Lung (tissue), 11 donors: ENCODE measurements at regions not wholly inside any gene's neighbourhood (a gene's known extent, or its start where the extent isn't known, plus 50 kb on each side); places are given as distances from the start of the nearest gene placed in this dataset.

Experiments
- ATAC-seq: fragments of 200-7000 bp; cut with Tn5 transposase; one replicate; pipeline ENCODE4 v1.9.1; 2020; ENCODE audit warnings: moderate number of reproducible peaks; ENCODE audit not compliant: insufficient read depth, low FRiP score
- DNase-seq, 3 donors: peaks; one replicate each; pipeline ENCODE4 v3.0.0-alpha.2; 2013 to 2017
- H3K27ac ChIP-seq, 2 donors: one replicate each; pipeline ENCODE4 v1.5.1; 2013; ENCODE audit warnings: mild to moderate bottlenecking in 2 of 2, moderate library complexity in 2 of 2, control low read depth in 1 of 2, inconsistent platforms in 1 of 2, low read depth in 1 of 2, low read length in 1 of 2
- H3K27me3 ChIP-seq, 3 donors: one replicate each; pipeline ENCODE4 v1.5.1; 2013; ENCODE audit warnings: low read length in 2 of 3; ENCODE audit not compliant: control insufficient read depth in 3 of 3, insufficient read depth in 3 of 3
- H3K36me3 ChIP-seq, 4 donors: one replicate each; pipeline ENCODE4 v1.5.1; 2013; ENCODE audit warnings: low read length in 4 of 4, mild to moderate bottlenecking in 1 of 4, moderate library complexity in 1 of 4; ENCODE audit not compliant: control insufficient read depth in 4 of 4, insufficient read depth in 4 of 4
- H3K4me1 ChIP-seq, 5 donors: one replicate each; pipeline ENCODE4 v1.5.1; 2013; ENCODE audit warnings: low read length in 5 of 5, mild to moderate bottlenecking in 2 of 5, moderate library complexity in 1 of 5; ENCODE audit not compliant: control insufficient read depth in 5 of 5, insufficient read depth in 5 of 5
- H3K4me3 ChIP-seq: one replicate; pipeline ENCODE4 v1.5.1; 2013; ENCODE audit warnings: mild to moderate bottlenecking, control low read depth, moderate library complexity
- H3K9ac ChIP-seq, 2 donors: one replicate each; pipeline ENCODE4 v1.5.1; 2013; ENCODE audit warnings: low read length in 2 of 2, control low read depth in 1 of 2; ENCODE audit not compliant: insufficient read depth in 1 of 2
- H3K9me3 ChIP-seq, 4 donors: one replicate each; pipeline ENCODE4 v1.5.1; 2013; ENCODE audit warnings: low read length in 3 of 4, mild to moderate bottlenecking in 1 of 4, moderate library complexity in 1 of 4; ENCODE audit not compliant: control insufficient read depth in 4 of 4, insufficient read depth in 3 of 4
- WGBS, 2 donors: extraction: QIAGEN DNeasy Blood & Tissue Kit; methylation state at CpG; one replicate each; pipeline ENCODE4 v1.1.7; 2013; 5-methylcytosine and 5-hydroxymethylcytosine counted together
- TF ChIP-seq, protein P1 (sequence below): IDR thresholded peaks from 2 replicates; pipeline ENCODE4 v1.5.1; 2012; ENCODE audit warnings: mild to moderate bottlenecking; ENCODE audit errors: control extremely low read depth, extremely low read depth
- donor health status: control.
- donor health status: control.
- donor health status: Bipolar disorder and iron deficiency.
- donor health status: healthy.
- donor health status: DM: yes; HTN: yes; CAD: no.

DNA sequence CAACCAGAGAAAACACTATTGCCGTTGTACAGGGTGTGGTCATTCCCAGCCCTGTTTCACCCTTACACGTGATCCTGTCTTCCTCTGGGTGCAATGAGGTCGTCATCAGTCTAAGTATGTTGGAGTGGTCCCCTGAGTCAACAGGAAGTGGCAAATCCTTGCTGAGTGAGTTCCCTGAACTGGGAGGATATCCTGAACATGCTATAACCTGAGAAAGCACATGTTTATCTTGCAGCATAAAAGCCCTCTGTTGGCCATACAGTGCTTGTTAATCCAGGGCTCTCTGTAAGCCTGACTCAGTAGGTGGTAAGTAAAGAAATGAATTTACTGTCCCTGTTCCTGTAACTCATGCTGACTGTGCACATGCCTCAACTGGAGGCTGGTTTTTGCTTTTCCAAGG, 477.8 kb upstream of the RGMA start:
- 33 to 49% methylated on average over 3 of the region's 3 CpGs for WGBS, 2 donors
- H3K9me3 ChIP-seq, result no peaks in the 10 kb centered on the region
- no peaks in the 10 kb centered on the region for H3K36me3 ChIP-seq
- H3K27ac ChIP-seq, result no peak overlapping the region
- TF ChIP-seq, protein P1, sequence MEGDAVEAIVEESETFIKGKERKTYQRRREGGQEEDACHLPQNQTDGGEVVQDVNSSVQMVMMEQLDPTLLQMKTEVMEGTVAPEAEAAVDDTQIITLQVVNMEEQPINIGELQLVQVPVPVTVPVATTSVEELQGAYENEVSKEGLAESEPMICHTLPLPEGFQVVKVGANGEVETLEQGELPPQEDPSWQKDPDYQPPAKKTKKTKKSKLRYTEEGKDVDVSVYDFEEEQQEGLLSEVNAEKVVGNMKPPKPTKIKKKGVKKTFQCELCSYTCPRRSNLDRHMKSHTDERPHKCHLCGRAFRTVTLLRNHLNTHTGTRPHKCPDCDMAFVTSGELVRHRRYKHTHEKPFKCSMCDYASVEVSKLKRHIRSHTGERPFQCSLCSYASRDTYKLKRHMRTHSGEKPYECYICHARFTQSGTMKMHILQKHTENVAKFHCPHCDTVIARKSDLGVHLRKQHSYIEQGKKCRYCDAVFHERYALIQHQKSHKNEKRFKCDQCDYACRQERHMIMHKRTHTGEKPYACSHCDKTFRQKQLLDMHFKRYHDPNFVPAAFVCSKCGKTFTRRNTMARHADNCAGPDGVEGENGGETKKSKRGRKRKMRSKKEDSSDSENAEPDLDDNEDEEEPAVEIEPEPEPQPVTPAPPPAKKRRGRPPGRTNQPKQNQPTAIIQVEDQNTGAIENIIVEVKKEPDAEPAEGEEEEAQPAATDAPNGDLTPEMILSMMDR, result no peak
- no peaks in the 10 kb centered on the region for H3K4me1 ChIP-seq
- ATAC-seq (no peak), DNase-seq (peak in 1 of 3 donors; percentile 3)
- H3K27me3 ChIP-seq, result no peaks in the 10 kb centered on the region
- H3K4me3 ChIP-seq, result no peak overlapping the region
- H3K9ac ChIP-seq, result no peak overlapping the region

DNA sequence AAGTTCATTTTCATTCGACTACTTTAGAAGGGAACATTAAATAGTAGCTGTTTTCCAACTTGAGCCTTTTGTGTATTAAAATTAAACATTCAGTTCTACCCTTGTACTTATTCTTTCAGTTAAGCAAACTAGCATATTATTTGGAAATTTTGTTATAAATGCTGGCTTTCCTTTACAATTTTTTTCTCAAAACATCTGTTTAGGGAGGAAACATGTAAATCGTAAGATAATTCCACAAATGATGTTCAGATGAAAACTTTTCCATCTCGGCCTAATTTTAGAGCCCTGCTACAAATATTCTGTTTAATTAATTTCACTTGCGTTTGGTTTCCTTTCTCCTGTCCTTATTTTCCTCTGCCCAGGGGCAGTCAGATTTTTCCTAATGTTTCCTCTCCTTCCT, 476.2 kb upstream of the RGMA start:
- Histone ChIP-seq H3K9me3 (no peaks in the 10 kb centered on the region), H3K36me3 (no peaks in the 10 kb centered on the region), H3K27me3 (no peaks in the 10 kb centered on the region), H3K27ac (no peak overlapping the region), H3K9ac (no peak overlapping the region), H3K4me3 (no peak overlapping the region), H3K4me1 (no peaks in the 10 kb centered on the region)
- ATAC-seq (no peak), DNase-seq (no peak)
- 80% methylated on average over 4 of the region's 4 CpGs for WGBS, 2 donors
- TF ChIP-seq, protein P1, result no peak

DNA sequence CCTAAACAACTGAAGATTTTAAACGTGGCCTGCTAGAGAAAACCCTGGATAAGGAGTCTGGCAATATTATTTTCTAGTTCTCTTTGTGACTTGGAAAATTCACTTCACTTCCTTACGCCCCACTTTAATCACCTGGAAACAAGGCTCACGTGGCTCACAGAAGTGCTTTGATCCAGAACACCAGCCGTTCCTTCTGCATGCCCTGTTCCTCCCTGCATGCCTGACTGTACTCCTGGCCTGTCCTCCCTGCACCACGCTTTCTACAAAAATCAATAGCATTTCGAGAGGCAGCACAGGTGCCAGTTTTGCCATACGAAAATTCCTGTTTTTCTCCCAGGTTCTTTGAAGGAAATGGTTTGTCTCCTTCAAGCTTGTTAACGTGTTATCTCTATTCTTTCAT, 474.2 kb upstream of the RGMA start:
- Histone ChIP-seq H3K9ac (no peak overlapping the region), H3K27ac (no peak overlapping the region), H3K9me3 (no peaks in the 10 kb centered on the region), H3K36me3 (no peaks in the 10 kb centered on the region), H3K4me1 (no peaks in the 10 kb centered on the region), H3K27me3 (no peaks in the 10 kb centered on the region), H3K4me3 (no peak overlapping the region)
- peak in 1 of 3 donors; percentile 9 for DNase-seq
- TF ChIP-seq, protein P1, result no peak
- no peak for ATAC-seq
- WGBS, 2 donors, result 65 to 77% methylated on average over 8 of the region's 8 CpGs

DNA sequence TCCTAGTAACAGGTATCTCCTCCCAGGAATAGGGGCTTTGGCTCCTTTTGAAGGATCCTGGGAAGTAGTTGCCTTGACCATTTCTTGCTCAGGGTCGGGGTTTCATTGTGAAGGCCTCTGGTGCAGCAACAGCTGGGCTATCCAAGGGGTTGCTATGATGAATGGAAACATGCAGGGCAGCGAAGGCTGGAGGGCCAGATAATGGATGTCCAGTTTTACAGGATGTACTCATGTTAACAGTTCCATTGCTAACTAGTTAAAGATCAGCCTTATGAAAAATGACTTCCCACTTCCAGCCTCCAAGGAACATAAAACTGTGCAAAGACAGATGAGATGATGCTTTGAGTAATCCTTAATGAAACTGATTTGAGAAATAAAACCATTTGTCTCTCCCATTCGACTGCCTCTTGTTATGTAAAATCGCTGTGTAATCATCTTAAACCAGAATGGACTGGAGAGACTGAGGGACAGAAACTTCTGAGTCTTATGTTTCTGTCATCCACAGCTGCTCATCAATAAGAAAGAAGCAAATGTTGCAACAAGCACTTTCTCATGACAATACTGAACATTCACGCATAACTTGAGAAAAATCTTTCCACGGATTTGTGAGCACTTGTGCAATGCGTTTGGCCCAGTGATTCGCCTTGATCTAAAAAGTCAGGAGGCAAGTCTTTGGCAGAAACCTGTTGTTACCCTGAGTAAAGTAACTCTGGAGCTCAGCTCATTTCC, 473.5 kb upstream of the RGMA start:
- Histone ChIP-seq H3K9ac (no peak overlapping the region), H3K4me1 (no peaks in the 10 kb centered on the region), H3K4me3 (no peak overlapping the region), H3K36me3 (no peaks in the 10 kb centered on the region), H3K27ac (no peak overlapping the region), H3K9me3 (no peaks in the 10 kb centered on the region), H3K27me3 (no peaks in the 10 kb centered on the region)
- ATAC-seq (no peak), DNase-seq (no peak)
- TF ChIP-seq, protein P1, result no peak
- WGBS, 2 donors, result 78 to 86% methylated on average over 8 of the region's 8 CpGs
